Islet precursor cell (in vitro differentiated cells): ENCODE measurements at regions not wholly inside any gene's neighbourhood (a gene's known extent, or its start where the extent isn't known, plus 50 kb on each side); places are given as distances from the start of the nearest gene placed in this dataset.
"Not testable (repeated sequence)": the region's sequence is repeated elsewhere in the genome, so short reads cannot be mapped to it uniquely, and the experiment has no call there.

Experiments used
- DNase-seq: peaks from one replicate; pipeline ENCODE4 v3.0.0-alpha.2; 2018

- DNase-seq: not testable (repeated sequence)
These were observed 430.5 kb upstream of the TMPRSS15 start for GRCh38 chr21:18834121-18834520.

- DNase-seq: peak; percentile 53
These were observed 436.7 kb upstream of the TMPRSS15 start for GRCh38 chr21:18840239-18840638.

- not testable (repeated sequence) for DNase-seq
These were observed 454.0 kb upstream of the TMPRSS15 start for GRCh38 chr21:18857606-18858005.

GRCh38 chr21:18869104-18869503 lies 465.5 kb upstream of the TMPRSS15 start:
- DNase-seq: no peak

GRCh38 chr21:18877917-18878316 lies 474.3 kb upstream of the TMPRSS15 start:
- DNase-seq: no peak

GRCh38 chr21:18887922-18888602 lies 484.5 kb upstream of the TMPRSS15 start:
- no peak for DNase-seq

- no peak for DNase-seq
These were observed 489.8 kb upstream of the TMPRSS15 start for GRCh38 chr21:18893406-18893805.

- no peak for DNase-seq
These were observed 490.8 kb upstream of the TMPRSS15 start for GRCh38 chr21:18894387-18894786.

- no peak for DNase-seq
These were observed 495.7 kb upstream of the TMPRSS15 start for GRCh38 chr21:18899261-18899660.

- DNase-seq: no peak
These were observed 499.1 kb upstream of the TMPRSS15 start for GRCh38 chr21:18902660-18903059.

GRCh38 chr21:18907076-18907475 lies 503.5 kb upstream of the TMPRSS15 start:
- DNase-seq: no peak

- no peak for DNase-seq
These were observed 505.1 kb upstream of the TMPRSS15 start for GRCh38 chr21:18908641-18909040.

GRCh38 chr21:18913914-18914313 lies 510.3 kb upstream of the TMPRSS15 start:
- DNase-seq: no peak

GRCh38 chr21:18914570-18914969 lies 511.0 kb upstream of the TMPRSS15 start:
- DNase-seq: no peak

GRCh38 chr21:18917622-18918021 lies 514.0 kb upstream of the TMPRSS15 start:
- no peak for DNase-seq

GRCh38 chr21:18931237-18931636 lies 527.7 kb upstream of the TMPRSS15 start:
- no peak for DNase-seq

GRCh38 chr21:18937337-18937736 lies 533.8 kb upstream of the TMPRSS15 start:
- DNase-seq: no peak

- DNase-seq: no peak
These were observed 537.2 kb upstream of the TMPRSS15 start for GRCh38 chr21:18940791-18941190.

GRCh38 chr21:18950045-18950740 lies 546.6 kb upstream of the TMPRSS15 start:
- peak; percentile 46 for DNase-seq

GRCh38 chr21:18951271-18952038 lies 547.9 kb upstream of the TMPRSS15 start:
- peak; percentile 61 for DNase-seq

GRCh38 chr21:18954441-18954844 lies 550.9 kb upstream of the TMPRSS15 start:
- DNase-seq: no peak

GRCh38 chr21:18959817-18960216 lies 556.2 kb upstream of the TMPRSS15 start:
- no peak for DNase-seq

- no peak for DNase-seq
These were observed 556.7 kb upstream of the TMPRSS15 start for GRCh38 chr21:18960306-18960705.

GRCh38 chr21:18970416-18970815 lies 566.8 kb upstream of the TMPRSS15 start:
- DNase-seq: no peak
